Tibial nerve (tissue), 4 donors: ENCODE measurements at regions not wholly inside any gene's neighbourhood (a gene's known extent, or its start where the extent isn't known, plus 50 kb on each side); places are given as distances from the start of the nearest gene placed in this dataset.

ENCODE experiments used
- DNase-seq, 2 donors: peaks; one replicate each; pipeline ENCODE4 v3.0.0-alpha.2; 2019; ENCODE audit warnings: low spot score in 2 of 2
- H3K27ac ChIP-seq, 4 donors: fragments of 200-600 bp; sonication (generic) in 3 of 4; one replicate each; pipeline ENCODE4 v1.5.1; 2017 to 2019; ENCODE audit warnings: mild to moderate bottlenecking in 1 of 4
- H3K27me3 ChIP-seq, 2 donors: fragments of 200-600 bp; sonication (generic) in 1 of 2; one replicate each; pipeline versions ENCODE4 v1.5.1 to v1.6.0; 2017 to 2019
- H3K36me3 ChIP-seq, 3 donors: fragments of 200-600 bp; sonication (generic); one replicate each; pipeline ENCODE4 v1.5.1; 2018 to 2019
- H3K4me1 ChIP-seq, 4 donors: fragments of 200-600 bp; sonication (generic) in 3 of 4; one replicate each; pipeline ENCODE4 v1.5.1; 2017 to 2019
- H3K4me3 ChIP-seq, 4 donors: fragments of 200-600 bp; sonication (generic) in 3 of 4; one replicate each; pipeline ENCODE4 v1.5.1; 2017 to 2019; ENCODE audit warnings: mild to moderate bottlenecking in 1 of 4, moderate library complexity in 1 of 4
- H3K9me3 ChIP-seq, 4 donors: fragments of 200-600 bp; sonication (generic) in 3 of 4; one replicate each; pipeline ENCODE4 v1.5.1; 2017 to 2019
- CTCF ChIP-seq, 5 experiments: fragments of 200-600 bp in 3 of 5; fragments of 450-650 bp in 2 of 5; sonication (generic) in 3 of 5; IDR thresholded peaks; one replicate each; pipeline ENCODE4 v1.5.1; 2016 to 2019; ENCODE audit warnings: antibody characterized with exemption in 5 of 5, mild to moderate bottlenecking in 3 of 5, moderate library complexity in 2 of 5
- EP300 ChIP-seq, 2 donors: sonication (generic); formaldehyde crosslinking; IDR thresholded peaks; one replicate each; pipeline ENCODE4 v1.6.1; 2017; ENCODE audit warnings: antibody characterized with exemption in 2 of 2, mild to moderate bottlenecking in 1 of 2
- POLR2A ChIP-seq, 2 donors: fragments of 450-650 bp; IDR thresholded peaks; one replicate each; pipeline ENCODE4 v1.6.1; 2017; ENCODE audit warnings: antibody characterized with exemption in 2 of 2, mild to moderate bottlenecking in 2 of 2, moderate library complexity in 2 of 2
- WGBS, 2 donors: methylation state at CpG; one replicate each; pipeline ENCODE4 v1.1.5; 2018; 5-methylcytosine and 5-hydroxymethylcytosine counted together

DNA sequence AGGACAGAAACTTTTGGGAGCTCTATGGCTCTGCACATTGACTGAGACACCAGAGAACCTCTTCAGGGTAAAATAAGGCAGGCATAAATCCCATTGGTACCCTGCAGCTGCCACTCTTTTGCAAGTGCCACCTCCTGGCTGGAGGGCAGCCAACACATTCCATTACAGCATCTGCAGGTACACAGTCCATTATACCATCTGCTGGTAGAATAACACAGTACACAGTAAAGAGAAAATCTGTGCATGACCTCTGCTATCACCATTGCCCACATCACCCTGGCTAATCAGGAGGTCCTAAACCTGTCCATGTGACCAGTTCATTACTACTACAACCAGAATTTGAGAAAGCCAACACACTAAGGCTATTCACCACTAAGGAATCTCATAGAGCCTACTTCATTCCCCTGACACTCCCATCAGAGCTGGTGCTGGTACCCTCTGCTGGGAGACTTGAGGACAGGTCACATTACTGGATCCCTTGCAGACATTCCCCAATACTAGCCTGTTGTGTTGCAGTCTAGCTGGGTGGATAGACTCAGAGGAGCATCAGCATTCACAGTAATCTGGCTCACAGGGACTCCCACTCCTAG, 176.2 kb upstream of the TACR3 start:
- Histone ChIP-seq H3K27ac (no peak overlapping the region), H3K4me1 (no peaks in the 10 kb centered on the region), H3K27me3 (no peaks in the 10 kb centered on the region), H3K9me3 (peaks cover 0 to 10% (median 2%) of the 10 kb centered on the region in 4 donors), H3K4me3 (no peak overlapping the region), H3K36me3 (no peaks in the 10 kb centered on the region)
- no peak for DNase-seq
- TF ChIP-seq CTCF (IDR thresholded peaks at IDR 0.05) (no peak), EP300 (IDR thresholded peaks at IDR 0.05) (no peak), POLR2A (IDR thresholded peaks at IDR 0.05) (no peak)

DNA sequence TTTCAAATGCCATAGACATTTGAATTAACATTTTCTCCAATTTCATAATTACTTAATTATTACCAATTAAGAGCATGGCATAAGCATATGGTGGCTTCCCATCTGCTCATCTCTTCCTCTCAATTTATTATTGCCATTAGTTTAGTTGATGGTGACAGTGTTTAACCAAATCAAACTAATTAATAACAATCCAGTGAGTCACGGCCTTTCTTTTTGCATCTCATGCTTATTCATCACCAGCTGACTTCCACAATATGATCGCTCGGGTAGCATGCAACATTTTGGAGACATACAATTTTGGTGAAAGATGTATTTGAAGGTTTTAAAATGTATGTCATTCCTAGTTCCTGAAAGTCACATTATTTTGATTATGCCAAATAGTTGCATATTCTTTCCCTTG, 172.8 kb upstream of the TACR3 start:
- Histone ChIP-seq H3K4me3 (no peak overlapping the region), H3K27me3 (no peaks in the 10 kb centered on the region), H3K27ac (no peak overlapping the region), H3K4me1 (no peaks in the 10 kb centered on the region), H3K36me3 (no peaks in the 10 kb centered on the region), H3K9me3 (peaks cover 0 to 10% (median 2%) of the 10 kb centered on the region in 4 donors)
- WGBS, 2 donors, result 90 to 92% methylated on average over 3 of the region's 3 CpGs
- DNase-seq, result no peak
- TF ChIP-seq POLR2A (IDR thresholded peaks at IDR 0.05), result no peak
- TF ChIP-seq CTCF (IDR thresholded peaks at IDR 0.05), result no peak
- no peak for TF ChIP-seq EP300 (IDR thresholded peaks at IDR 0.05)

DNA sequence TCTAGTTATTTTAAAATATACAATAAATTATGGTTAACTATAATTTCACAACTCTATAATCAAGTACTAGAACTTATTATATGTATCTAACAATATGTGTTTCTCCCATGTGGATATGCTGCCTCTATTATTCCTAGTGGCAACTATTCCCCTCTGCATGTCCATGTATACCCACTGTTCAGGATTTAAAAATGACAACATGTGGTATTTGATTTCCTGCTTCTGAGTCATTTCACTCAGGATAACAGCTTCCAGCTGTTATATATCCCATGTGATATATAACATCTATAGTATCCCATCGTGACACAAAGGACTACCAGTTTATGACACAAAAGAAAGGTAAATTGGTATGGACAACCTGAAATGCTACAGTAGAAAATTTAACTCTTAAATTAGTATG, 167.4 kb upstream of the TACR3 start:
- H3K36me3 ChIP-seq, result no peaks in the 10 kb centered on the region
- H3K9me3 ChIP-seq, result no peaks in the 10 kb centered on the region
- H3K27me3 ChIP-seq, result no peaks in the 10 kb centered on the region
- H3K4me3 ChIP-seq, result no peak overlapping the region
- H3K27ac ChIP-seq, result no peak overlapping the region
- WGBS, 2 donors, result 67 to 68% methylated on average over 1 of the region's 1 CpG
- TF ChIP-seq EP300 (IDR thresholded peaks at IDR 0.05), result no peak
- TF ChIP-seq CTCF (IDR thresholded peaks at IDR 0.05), result no peak
- DNase-seq, result no peak
- H3K4me1 ChIP-seq, result no peaks in the 10 kb centered on the region

DNA sequence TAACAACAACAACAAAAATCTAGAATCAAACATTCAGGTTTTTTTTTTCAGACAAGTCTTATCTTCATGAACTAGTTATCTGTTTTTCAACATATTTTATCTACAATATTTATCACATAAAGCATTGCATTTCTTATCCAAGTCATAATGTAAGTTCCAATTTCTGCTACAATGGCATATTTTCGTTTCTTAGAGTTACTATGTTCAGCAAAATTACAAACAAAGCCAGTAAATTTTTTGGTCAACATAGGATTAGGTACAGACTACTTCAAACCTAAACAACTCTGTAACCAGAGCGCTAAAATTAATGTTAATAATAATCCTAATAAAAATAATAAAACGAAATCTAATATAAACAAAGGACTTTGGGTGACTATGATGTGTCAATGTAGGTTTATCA, 165.4 kb upstream of the TACR3 start:
- 50 to 61% methylated on average over 3 of the region's 3 CpGs for WGBS, 2 donors

DNA sequence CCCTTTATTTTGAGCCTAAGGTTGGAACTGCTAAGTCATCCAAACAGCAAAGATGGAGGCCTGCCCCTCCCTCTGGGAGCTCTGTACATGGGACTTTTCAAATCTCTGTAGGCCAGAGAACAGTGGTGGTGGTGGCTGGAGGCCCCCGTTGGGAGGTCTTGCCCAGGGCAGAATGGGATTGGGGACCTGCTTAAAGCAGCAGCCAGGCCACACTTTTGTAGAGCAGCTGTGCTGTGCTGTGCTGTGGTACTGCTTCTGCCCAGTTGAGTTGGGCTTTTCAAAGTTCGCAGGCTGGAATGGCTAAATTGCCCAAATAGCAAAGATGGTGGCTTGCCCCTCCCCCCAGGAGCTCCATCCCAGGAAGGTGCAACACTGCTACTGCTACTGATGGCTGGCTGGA, 147.5 kb upstream of the TACR3 start:
- peaks cover 0 to 5% (median 0%) of the 10 kb centered on the region in 4 donors for H3K9me3 ChIP-seq
- no peak for DNase-seq
- WGBS, 2 donors, result 73 to 95% methylated on average over 2 of the region's 2 CpGs
- no peaks in the 10 kb centered on the region for H3K4me1 ChIP-seq
- H3K36me3 ChIP-seq, result no peaks in the 10 kb centered on the region
- TF ChIP-seq CTCF (IDR thresholded peaks at IDR 0.05), result no peak
- TF ChIP-seq EP300 (IDR thresholded peaks at IDR 0.05), result no peak
- TF ChIP-seq POLR2A (IDR thresholded peaks at IDR 0.05), result no peak
- no peaks in the 10 kb centered on the region for H3K27me3 ChIP-seq
- no peak overlapping the region for H3K4me3 ChIP-seq
- no peak overlapping the region for H3K27ac ChIP-seq

More for the DNA sequence above, 165.4 kb upstream of the TACR3 start:
- TF ChIP-seq EP300 (IDR thresholded peaks at IDR 0.05) (no peak), CTCF (IDR thresholded peaks at IDR 0.05) (no peak), POLR2A (IDR thresholded peaks at IDR 0.05) (no peak)
- no peak for DNase-seq
- H3K36me3 ChIP-seq, result no peaks in the 10 kb centered on the region
- no peak overlapping the region for H3K27ac ChIP-seq
- H3K4me1 ChIP-seq, result no peaks in the 10 kb centered on the region
- no peak overlapping the region for H3K4me3 ChIP-seq
- H3K27me3 ChIP-seq, result no peaks in the 10 kb centered on the region
- H3K9me3 ChIP-seq, result no peaks in the 10 kb centered on the region
